Breast epithelium (tissue), 3 donors: ENCODE measurements at regions not wholly inside any gene's neighbourhood (a gene's known extent, or its start where the extent isn't known, plus 50 kb on each side); places are given as distances from the start of the nearest gene placed in this dataset.

Experiments
- CTCF ChIP-seq, 3 donors: fragments of 450-650 bp; IDR thresholded peaks; one replicate each; pipeline ENCODE4 v1.5.1; 2016 to 2017; ENCODE audit warnings: antibody characterized with exemption in 3 of 3, mild to moderate bottlenecking in 3 of 3, moderate library complexity in 3 of 3
- POLR2A ChIP-seq: fragments of 450-650 bp; IDR thresholded peaks from one replicate; pipeline ENCODE4 v1.6.1; 2016; ENCODE audit warnings: antibody characterized with exemption, mild to moderate bottlenecking, moderate library complexity
- POLR2AphosphoS5 ChIP-seq, 3 donors: sonication (generic); formaldehyde crosslinking; IDR thresholded peaks; one replicate each; pipeline ENCODE4 v1.6.1; 2017; ENCODE audit warnings: antibody characterized with exemption in 3 of 3

GRCh38 chr1:113322439-113322838 is 67.9 kb upstream of the MAGI3 start:
- TF ChIP-seq CTCF (IDR thresholded peaks at IDR 0.05): no peak
- no peak for TF ChIP-seq POLR2A
- no peak for TF ChIP-seq POLR2AphosphoS5 (IDR thresholded peaks at IDR 0.05)
